ENCODE measurements at regions not wholly inside any gene's neighbourhood (a gene's known extent, or its start where the extent isn't known, plus 50 kb on each side); places are given as distances from the start of the nearest gene placed in this dataset.

GRCh38 chr7:1358376-1359050 lies 100.8 kb downstream of the MICALL2 start:
- DNase-seq (ENCODE audit: low spot score) = no peak

DNA sequence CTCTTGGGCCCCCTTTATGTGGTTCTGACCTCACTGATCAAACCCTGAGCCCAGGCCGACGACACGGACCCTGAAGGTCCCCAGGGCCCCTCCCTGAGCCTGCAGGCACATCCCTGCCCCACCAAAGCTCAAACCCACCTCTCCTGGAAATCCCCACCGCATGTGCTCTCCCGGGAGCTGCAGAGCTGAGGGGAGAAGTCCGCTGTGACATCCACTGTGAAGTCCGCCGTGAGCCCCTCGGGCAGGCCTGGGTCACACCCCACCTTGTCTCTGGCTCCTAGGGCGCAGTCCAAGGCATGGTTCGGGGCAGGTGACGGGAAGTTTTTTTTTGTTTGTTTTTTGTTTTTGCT lies 100.2 kb downstream of the MICALL2 start:
- DNase-seq (ENCODE audit: low spot score) = no peak

DNA sequence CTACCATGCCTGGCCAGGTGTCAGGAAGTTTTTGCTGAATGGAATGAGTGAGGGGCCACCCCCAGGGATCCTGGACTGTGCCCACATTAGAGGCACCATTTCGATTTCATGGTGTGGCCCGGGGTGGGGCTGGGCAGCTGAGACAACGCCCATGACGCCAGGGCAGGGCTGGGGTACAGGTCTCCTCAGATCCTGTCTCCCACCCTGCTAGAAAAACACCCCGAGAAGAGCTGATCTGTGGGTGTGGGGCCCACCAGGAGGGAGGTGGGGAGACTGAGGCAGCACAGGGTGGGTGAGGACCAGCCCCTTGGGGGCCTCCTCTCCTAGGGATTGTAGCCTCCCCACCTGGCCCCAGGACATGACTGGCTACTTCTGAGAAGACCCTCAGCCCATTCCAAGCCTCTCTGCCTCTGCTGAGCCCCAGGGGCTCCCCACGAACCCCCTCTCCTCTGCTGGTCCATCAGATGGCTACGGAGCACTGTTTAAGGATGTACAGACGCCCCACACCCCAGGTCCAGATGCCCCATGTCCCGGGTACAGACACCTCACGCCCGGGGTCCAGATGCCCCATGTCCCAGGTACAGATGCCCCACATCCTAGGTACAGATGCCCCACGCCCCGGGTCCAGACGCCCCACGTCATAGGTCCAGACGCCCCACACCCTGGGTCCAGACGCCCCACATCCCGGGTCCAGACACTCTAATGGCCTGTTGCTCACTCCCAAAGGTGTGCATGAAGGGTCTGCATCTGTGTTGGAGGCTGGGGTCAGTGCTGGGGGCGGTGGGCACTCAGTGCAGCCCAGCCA lies 99.4 kb downstream of the MICALL2 start:
- no peak for DNase-seq (ENCODE audit: low spot score)

GRCh38 chr7:1360521-1360971 lies 98.7 kb downstream of the MICALL2 start:
- no peak for DNase-seq (ENCODE audit: low spot score)

DNA sequence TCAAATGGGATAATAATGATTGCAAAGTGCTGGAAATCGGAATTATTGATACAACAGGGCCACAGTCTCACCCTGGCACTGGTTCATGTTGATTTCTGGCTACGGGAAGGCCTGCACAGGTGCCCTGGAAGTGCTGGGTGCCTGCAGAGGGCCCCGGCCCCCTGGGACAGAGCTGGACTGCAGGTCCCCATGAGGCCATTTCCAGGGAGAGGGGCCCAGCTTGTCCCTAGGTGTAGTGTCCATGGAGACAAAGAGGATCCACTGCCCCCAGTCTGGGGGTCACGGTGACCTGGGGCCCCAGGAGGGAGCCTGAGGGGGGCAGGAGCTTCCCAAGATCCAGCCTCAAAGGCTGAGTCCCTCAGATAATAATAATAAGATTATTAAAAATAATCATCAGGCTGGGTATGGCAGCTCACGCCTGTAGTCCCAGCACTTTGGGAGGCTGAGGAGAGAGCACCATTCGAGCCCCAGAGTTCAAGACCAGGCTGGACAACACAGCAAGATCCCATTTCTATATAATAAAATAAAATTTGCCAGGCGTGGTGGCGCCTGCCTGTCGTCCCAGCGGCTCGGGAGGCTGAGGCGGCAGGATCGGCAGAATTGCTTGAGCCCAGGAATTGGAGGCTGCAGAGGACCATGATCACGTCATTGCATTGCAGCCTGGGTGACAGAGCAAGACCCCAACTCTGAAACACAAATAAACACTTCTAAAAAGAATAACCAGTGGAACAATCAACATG lies 98.1 kb downstream of the MICALL2 start:
- no peak for DNase-seq (ENCODE audit: low spot score)

DNA sequence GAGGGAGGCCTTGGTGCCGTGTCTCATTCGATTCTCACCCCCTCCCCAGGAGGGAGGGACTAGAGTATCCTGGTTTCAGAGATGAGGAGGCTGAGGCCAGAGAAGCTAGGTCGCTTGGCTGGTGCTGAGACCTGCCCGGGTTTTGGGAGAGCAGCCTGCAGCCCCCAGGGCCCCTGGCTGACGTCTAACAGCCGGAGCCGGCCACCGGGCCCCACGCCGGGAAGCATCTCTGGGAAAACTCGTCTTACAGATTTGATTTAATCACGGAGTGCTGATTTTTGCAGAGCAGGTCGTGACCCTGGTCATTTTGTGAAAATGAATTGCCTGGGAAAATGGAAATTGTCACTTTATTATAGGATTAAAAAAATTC lies 97.5 kb downstream of the MICALL2 start:
- no peak for DNase-seq (ENCODE audit: low spot score)

- DNase-seq (ENCODE audit: low spot score) = no peak
These were observed 97.0 kb downstream of the MICALL2 start for GRCh38 chr7:1362301-1362700.

- no peak for DNase-seq (ENCODE audit: low spot score)
These were observed 95.0 kb downstream of the MICALL2 start for GRCh38 chr7:1364068-1364905.

DNA sequence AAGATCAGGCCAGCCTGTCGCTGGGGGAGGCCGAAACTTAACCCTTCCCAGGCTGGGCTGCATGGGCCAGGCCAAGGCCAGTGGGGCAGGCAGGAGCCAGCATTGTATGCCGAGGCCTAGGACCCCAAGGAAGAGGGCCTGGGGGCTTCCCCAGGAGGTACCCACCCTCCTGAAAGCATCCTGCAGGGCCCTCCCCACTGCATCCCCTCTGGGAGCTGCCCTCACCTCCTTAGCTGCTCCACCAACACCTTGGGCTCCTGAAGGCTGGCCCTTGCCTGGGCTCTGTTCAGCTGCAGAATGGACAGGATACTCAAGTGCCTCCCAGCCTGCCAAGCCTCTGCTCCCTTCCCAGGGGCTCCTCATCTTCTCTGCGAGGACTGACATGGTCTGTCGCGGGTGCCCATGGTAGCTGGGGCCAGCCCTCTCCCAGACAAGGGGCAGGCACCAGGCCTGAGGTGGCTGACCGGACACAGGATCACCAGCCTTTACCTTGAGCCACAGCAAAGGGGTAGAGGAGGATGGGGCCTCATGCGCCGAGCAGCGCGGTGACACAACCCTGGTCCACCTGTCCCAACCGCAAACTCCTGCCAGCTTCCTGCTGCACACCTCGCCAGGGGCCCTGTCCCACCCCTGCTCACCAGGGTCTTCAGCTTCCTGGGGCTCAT lies 94.2 kb downstream of the MICALL2 start:
- DNase-seq (ENCODE audit: low spot score) = no peak

- no peak for DNase-seq (ENCODE audit: low spot score)
These were observed 93.4 kb downstream of the MICALL2 start for GRCh38 chr7:1365846-1366245.

DNA sequence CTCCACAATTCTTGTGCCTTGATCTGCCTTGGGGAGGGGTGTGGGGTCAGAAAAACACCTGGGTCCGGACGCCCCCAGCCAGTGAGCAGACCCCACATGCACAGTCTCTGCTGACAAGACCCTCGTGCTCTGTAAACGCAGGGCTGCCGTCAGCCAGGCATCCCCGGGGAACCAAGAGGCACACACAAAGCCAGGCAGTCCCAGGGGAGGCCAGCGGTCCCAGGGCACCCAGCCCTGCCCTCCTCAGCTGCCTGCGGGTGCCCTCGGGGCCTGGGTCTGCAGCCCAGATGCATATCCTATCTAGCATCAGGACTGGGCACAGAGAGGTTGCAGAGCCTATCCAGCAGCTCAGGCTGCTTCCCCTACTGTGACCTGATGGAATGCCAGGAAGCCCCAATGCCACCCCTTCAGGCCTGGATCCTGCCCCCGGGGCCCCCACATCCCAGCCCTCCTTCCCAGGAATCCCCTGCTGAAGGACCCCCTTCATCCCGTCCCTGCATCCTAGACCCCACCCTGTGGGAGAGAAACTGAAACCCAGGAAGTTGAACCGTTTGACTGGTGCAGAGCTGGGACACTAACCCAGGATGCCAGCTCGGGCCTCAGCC lies 92.4 kb downstream of the MICALL2 start:
- DNase-seq (ENCODE audit: low spot score) = no peak

DNA sequence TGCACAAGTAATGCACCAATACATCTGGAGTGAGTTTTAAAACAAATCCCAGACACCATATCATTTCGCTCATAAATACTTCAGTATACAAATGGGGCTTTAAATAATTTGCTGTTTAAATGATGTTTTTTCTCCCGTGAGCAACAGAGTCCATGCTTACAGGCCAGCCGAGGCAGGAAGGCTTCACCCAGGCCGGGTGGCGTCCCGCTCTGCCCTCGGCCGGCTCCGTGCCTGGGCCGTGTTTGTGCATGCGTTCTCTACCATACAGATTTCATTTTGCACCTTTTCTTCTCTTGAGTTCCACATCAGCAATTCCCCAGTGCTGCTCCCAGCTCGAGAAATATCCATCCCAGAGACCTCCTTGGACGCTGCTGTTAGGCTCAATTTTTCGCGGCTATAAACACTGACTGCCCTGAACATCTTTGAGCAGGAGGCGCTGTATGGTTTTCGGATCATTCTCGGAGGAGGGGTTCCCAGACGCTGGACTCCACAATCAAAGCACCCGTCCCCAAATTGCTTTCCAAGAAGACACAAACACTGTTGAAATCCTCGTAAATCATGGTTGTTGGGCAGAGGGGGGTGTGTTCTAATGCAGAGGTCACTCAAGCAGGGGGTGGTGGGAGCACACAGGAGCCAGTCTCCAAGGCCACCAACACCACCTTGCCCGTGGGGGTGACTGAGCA lies 91.6 kb downstream of the MICALL2 start:
- no peak for DNase-seq (ENCODE audit: low spot score)

DNA sequence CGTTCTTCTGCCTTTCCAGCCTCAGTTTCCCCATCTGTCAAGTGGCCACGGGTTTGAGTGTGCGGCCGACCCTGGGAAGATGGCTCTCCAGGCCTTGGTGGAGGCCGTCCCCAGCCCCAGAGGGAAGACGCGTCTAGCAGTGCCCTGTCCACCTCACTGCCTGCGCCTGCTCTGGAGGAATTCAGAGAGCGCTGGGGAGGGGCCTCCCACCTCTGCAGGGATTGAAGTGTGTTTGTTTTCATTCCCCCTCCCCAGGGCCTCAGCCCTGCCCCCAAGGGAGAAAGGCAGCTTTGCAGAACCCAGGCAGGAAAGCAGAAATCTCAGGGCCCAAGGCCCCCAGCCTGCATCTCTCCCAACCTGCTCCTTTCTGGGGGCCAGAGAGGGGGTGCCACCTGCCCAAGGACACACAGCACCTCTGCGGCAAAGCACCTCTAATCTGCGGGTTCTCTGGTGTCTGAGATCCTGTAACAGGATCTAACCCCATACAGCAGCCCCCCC lies 91.0 kb downstream of the MICALL2 start:
- no peak for DNase-seq (ENCODE audit: low spot score)

GRCh38 chr7:1368682-1369571 lies 90.3 kb downstream of the MICALL2 start:
- no peak for DNase-seq (ENCODE audit: low spot score)

- no peak for DNase-seq (ENCODE audit: low spot score)
These were observed 89.2 kb downstream of the MICALL2 start for GRCh38 chr7:1369916-1370657.

DNA sequence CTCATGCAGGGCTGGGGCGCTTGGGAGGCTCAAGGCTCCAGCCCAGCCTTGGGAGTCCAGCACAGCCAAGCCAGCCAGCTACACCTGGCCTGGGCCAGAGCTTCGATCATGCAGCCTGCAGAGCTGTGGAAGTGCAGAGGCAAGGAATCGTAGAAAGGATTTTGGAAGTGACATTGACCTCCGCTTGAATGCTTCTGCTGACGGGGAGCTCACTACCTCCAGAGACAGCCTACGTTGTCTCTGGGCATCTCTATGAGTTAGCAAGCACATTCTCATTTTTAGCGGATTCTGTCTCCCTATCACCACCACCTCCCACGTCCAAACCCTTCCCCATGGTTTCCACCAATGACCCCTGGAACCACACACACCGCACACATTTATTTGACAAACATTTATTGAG lies 88.5 kb downstream of the MICALL2 start:
- no peak for DNase-seq (ENCODE audit: low spot score)

- no peak for DNase-seq (ENCODE audit: low spot score)
These were observed 87.2 kb downstream of the MICALL2 start for GRCh38 chr7:1372063-1372462.

- DNase-seq (ENCODE audit: low spot score) = no peak
These were observed 86.4 kb downstream of the MICALL2 start for GRCh38 chr7:1372671-1373379.
